IMR-90 (cell line): ENCODE measurements at regions not wholly inside any gene's neighbourhood (a gene's known extent, or its start where the extent isn't known, plus 50 kb on each side); places are given as distances from the start of the nearest gene placed in this dataset.

Experiments used
- ATAC-seq: fragments of 200-7000 bp; cut with Tn5 transposase; 2 replicates; pipeline ENCODE4 v1.9.1; 2020; ENCODE audit warnings: low read depth, mild to moderate bottlenecking, moderate library complexity
- BruUV-seq: library from RNA; stranded (reverse); fragments of 400-500 nt; replicated peaks from 2 replicates; lab custom pipeline; 2021; lab: Mats Ljungman, UMichigan
- CTCF ChIA-PET: fragments of 300-600 bp; formaldehyde crosslinking; extraction: SDS; loops from one replicate; lab custom pipeline; 2021; ENCODE audit warnings: antibody characterized with exemption; lab: Yijun Ruan, JAX
- POLR2A ChIA-PET: fragments of 300-600 bp; sonication (Branson Sonifier 250); formaldehyde crosslinking; loops from one replicate; lab custom pipeline; 2022; ENCODE audit warnings: antibody characterized with exemption; ENCODE audit not compliant: unreplicated experiment; lab: Charles Lee
- DNase-seq: peaks from one replicate; pipeline ENCODE4 v3.0.0; 2013
- H2AFZ ChIP-seq: replicated peaks from 2 replicates; pipeline ENCODE3; 2013; ENCODE audit warnings: low read length, mild to moderate bottlenecking; ENCODE audit not compliant: poor library complexity
- H2AK5ac ChIP-seq: 2 replicates; pipeline ENCODE4 v1.6.1; 2013; ENCODE audit warnings: low read depth, low read length, inconsistent platforms
- H2AK9ac ChIP-seq: replicated peaks from 2 replicates; pipeline ENCODE3; 2013; ENCODE audit warnings: mild to moderate bottlenecking, low read depth, low read length, moderate library complexity; ENCODE audit not compliant: poor library complexity
- H2BK120ac ChIP-seq: 2 replicates; pipeline ENCODE4 v1.6.1; 2013; ENCODE audit warnings: low read depth, low read length, inconsistent platforms
- H2BK15ac ChIP-seq: 3 replicates; pipeline ENCODE4 v1.6.1; 2013; ENCODE audit warnings: low read depth, low read length, inconsistent platforms
- H2BK20ac ChIP-seq: 2 replicates; pipeline ENCODE4 v1.6.1; 2013; ENCODE audit warnings: low read depth, mild to moderate bottlenecking, inconsistent platforms, low read length, moderate library complexity
- H2BK5ac ChIP-seq: 2 replicates; pipeline ENCODE4 v1.6.1; 2013; ENCODE audit warnings: mild to moderate bottlenecking, low read depth, low read length, inconsistent platforms; ENCODE audit not compliant: poor library complexity, severe bottlenecking
- H3K14ac ChIP-seq: replicated peaks from 2 replicates; pipeline ENCODE4 v1.6.1; 2013; ENCODE audit warnings: low read depth, low read length, inconsistent platforms
- H3K18ac ChIP-seq: 2 replicates; pipeline ENCODE4 v1.6.1; 2013; ENCODE audit warnings: low read depth, low read length, control low read depth
- H3K23ac ChIP-seq: 2 replicates; pipeline ENCODE4 v1.6.1; 2013; ENCODE audit warnings: low read depth, low read length, inconsistent platforms
- H3K27ac ChIP-seq: 2 replicates; pipeline ENCODE4 v1.5.1; 2013; ENCODE audit warnings: mild to moderate bottlenecking, control low read depth, low read length; ENCODE audit not compliant: insufficient read depth
- H3K27me3 ChIP-seq: 2 replicates; pipeline ENCODE4 v1.6.1; 2013; ENCODE audit warnings: low read length; ENCODE audit not compliant: control insufficient read depth, insufficient read depth
- H3K36me3 ChIP-seq: 2 replicates; pipeline ENCODE4 v1.6.1; 2013; ENCODE audit warnings: low read length, mixed read lengths; ENCODE audit not compliant: control insufficient read depth, insufficient read depth
- H3K4ac ChIP-seq: 2 replicates; pipeline ENCODE4 v1.6.1; 2013; ENCODE audit warnings: low read depth, low read length, inconsistent platforms
- H3K4me1 ChIP-seq: 2 replicates; pipeline ENCODE4 v1.6.1; 2013; ENCODE audit warnings: low read length, mixed read lengths; ENCODE audit not compliant: control insufficient read depth, insufficient read depth
- H3K4me2 ChIP-seq: 2 replicates; pipeline ENCODE4 v1.6.1; 2013; ENCODE audit warnings: low read depth, mild to moderate bottlenecking, control low read depth, low read length, moderate library complexity
- H3K4me3 ChIP-seq: 2 replicates; pipeline ENCODE4 v1.5.1; 2013; ENCODE audit warnings: low read depth, mild to moderate bottlenecking, control low read depth, low read length, moderate library complexity; ENCODE audit not compliant: insufficient read depth
- H3K56ac ChIP-seq: 2 replicates; pipeline ENCODE4 v1.6.1; 2013; ENCODE audit warnings: low read length, inconsistent platforms; ENCODE audit not compliant: insufficient read depth; ENCODE audit errors: extremely low read depth
- H3K79me1 ChIP-seq, 2 experiments: 2 replicates each; pipeline ENCODE4 v1.6.1; 2013; ENCODE audit warnings: low read length in 2 of 2, inconsistent platforms in 1 of 2, low read depth in 1 of 2
- H3K9ac ChIP-seq: 2 replicates; pipeline ENCODE4 v1.6.1; 2013; ENCODE audit warnings: low read depth, low read length, control low read depth
- H3K9me1 ChIP-seq: 2 replicates; pipeline ENCODE4 v1.6.1; 2013; ENCODE audit warnings: low read length, inconsistent platforms; ENCODE audit not compliant: insufficient read depth
- H3K9me3 ChIP-seq: 2 replicates; pipeline ENCODE4 v1.6.1; 2013; ENCODE audit warnings: low read length; ENCODE audit not compliant: control insufficient read depth, insufficient read depth
- H4K20me1 ChIP-seq: 2 replicates; pipeline ENCODE4 v1.6.1; 2013; ENCODE audit warnings: low read length, inconsistent platforms; ENCODE audit not compliant: insufficient read depth
- H4K5ac ChIP-seq: 2 replicates; pipeline ENCODE4 v1.6.1; 2013; ENCODE audit warnings: mild to moderate bottlenecking, low read depth, low read length, control low read depth
- H4K8ac ChIP-seq, 2 experiments: 2 replicates each; pipeline ENCODE4 v1.6.1; 2013; ENCODE audit warnings: low read depth in 2 of 2, low read length in 2 of 2, control low read depth in 1 of 2, inconsistent platforms in 1 of 2
- H4K91ac ChIP-seq: 2 replicates; pipeline ENCODE4 v1.6.1; 2013; ENCODE audit warnings: low read depth, low read length, inconsistent platforms; ENCODE audit not compliant: insufficient read depth
- BHLHE40 ChIP-seq: fragments of 150-350 bp; IDR thresholded peaks from 2 replicates; pipeline ENCODE4 v1.6.1; 2016; ENCODE audit warnings: mild to moderate bottlenecking, low read depth, low read length
- CEBPB ChIP-seq: IDR thresholded peaks from 2 replicates; pipeline ENCODE4 v1.6.1; 2012; ENCODE audit warnings: low read depth, low read length, improper control_type of control experiment
- CHD1 ChIP-seq: IDR thresholded peaks from 2 replicates; pipeline ENCODE4 v1.6.1; 2012; ENCODE audit warnings: low read depth, low read length, improper control_type of control experiment
- CTCF ChIP-seq: conservative IDR thresholded peaks from 2 replicates; pipeline ENCODE4 v1.5.1; 2012; ENCODE audit warnings: mild to moderate bottlenecking, low read depth, low read length, improper control_type of control experiment
- FOS ChIP-seq: fragments of 150-350 bp; IDR thresholded peaks from 2 replicates; pipeline ENCODE4 v1.6.1; 2016; ENCODE audit warnings: low read depth, low read length
- MAFK ChIP-seq: IDR thresholded peaks from 2 replicates; pipeline ENCODE4 v1.6.1; 2012; ENCODE audit warnings: low read depth, low read length, improper control_type of control experiment
- MAZ ChIP-seq: IDR thresholded peaks from 2 replicates; pipeline ENCODE4 v1.6.1; 2012; ENCODE audit warnings: low read depth, mild to moderate bottlenecking, low read length, improper control_type of control experiment, moderate library complexity, borderline replicate concordance
- MXI1 ChIP-seq: IDR thresholded peaks from 2 replicates; pipeline ENCODE4 v1.6.1; 2012; ENCODE audit warnings: low read depth, mild to moderate bottlenecking, low read length, moderate library complexity, borderline replicate concordance
- NFE2L2 ChIP-seq: fragments of 150-350 bp; IDR thresholded peaks from 2 replicates; pipeline ENCODE4 v1.6.1; 2016; ENCODE audit warnings: low read depth, mild to moderate bottlenecking, low read length
- POLR2A ChIP-seq: IDR thresholded peaks from 2 replicates; pipeline ENCODE4 v1.6.1; 2012; ENCODE audit warnings: mild to moderate bottlenecking, low read depth, low read length
- RAD21 ChIP-seq: IDR thresholded peaks from 2 replicates; pipeline ENCODE4 v1.6.1; 2012; ENCODE audit warnings: low read length, improper control_type of control experiment
- RCOR1 ChIP-seq: IDR thresholded peaks from 2 replicates; pipeline ENCODE4 v1.6.1; 2012; ENCODE audit warnings: mild to moderate bottlenecking, low read length, improper control_type of control experiment; ENCODE audit not compliant: insufficient replicate concordance
- RFX5 ChIP-seq: IDR thresholded peaks from 2 replicates; pipeline ENCODE4 v1.8.0; 2012; ENCODE audit warnings: low read depth, mild to moderate bottlenecking, low read length, moderate library complexity
- SMC3 ChIP-seq: fragments of 150-350 bp; IDR thresholded peaks from 2 replicates; pipeline ENCODE4 v1.6.1; 2016; ENCODE audit warnings: low read depth, mild to moderate bottlenecking, antibody characterized with exemption, low read length, moderate library complexity
- USF2 ChIP-seq: fragments of 150-350 bp; IDR thresholded peaks from 2 replicates; pipeline ENCODE4 v1.6.1; 2017; ENCODE audit warnings: mild to moderate bottlenecking, antibody characterized with exemption, low read length, low read depth
- WGBS, 2 experiments: methylation state at CpG; one replicate each; pipeline versions ENCODE4 v1.1.5 to v1.1.7; 2013; ENCODE audit warnings: missing lambda C conversion rate in 2 of 2; ENCODE audit not compliant: insufficient read length in 1 of 2; ENCODE audit errors: extremely low coverage in 2 of 2; 5-methylcytosine and 5-hydroxymethylcytosine counted together
- dilution Hi-C: fragments of 300-500 bp; cut with HindIII; formaldehyde crosslinking; loops from one replicate; pipeline ENCODE4 v1.14.3; 2018; ENCODE audit warnings: low sequenced_read_pairs; ENCODE audit not compliant: unreplicated experiment
- in situ Hi-C: fragments of 300-500 bp; cut with MboI; formaldehyde crosslinking; loops from 3 replicates; pipeline ENCODE4 v1.14.3; 2019; ENCODE audit warnings: low sequenced_read_pairs, inconsistent platforms, mixed read lengths
- intact Hi-C: fragments of 100-400 bp; cut with micrococcal nuclease; formaldehyde crosslinking; loops from 2 replicates; pipeline ENCODE4 v1.10.0; 2022

- in situ Hi-C loops (no loop called here), dilution Hi-C loops (no loop called here), intact Hi-C loops (loop anchor here (10.0 kb wide), 1 partner anchor 509 kb away; no protein-coding TSS in a partner anchor)
- DNase-seq (no peak), ATAC-seq (no peak)
- Histone ChIP-seq H2BK120ac (no peak overlapping the region), H3K9me3 (peaks cover 2% of the 10 kb centered on the region; the same call in 1 of the 2 replicates), H3K56ac (no peak overlapping the region), H3K18ac (peak overlapping the region; percentile 37; the same call in 1 of the 2 replicates), H2AK9ac (no peak overlapping the region), H3K79me1 (no peaks in the 10 kb centered on the region), H4K91ac (no peak overlapping the region), H2BK20ac (no peak overlapping the region), H2BK15ac (no peak overlapping the region; the same call in 2 of the 3 replicates), H2AFZ (no peak overlapping the region), H3K36me3 (no peaks in the 10 kb centered on the region), H4K8ac (no peak overlapping the region), H4K20me1 (no peaks in the 10 kb centered on the region), H3K14ac (no peak overlapping the region), H3K27me3 (no peaks in the 10 kb centered on the region), H2BK5ac (no peak overlapping the region), H3K23ac (no peak overlapping the region), H3K4me3 (no peak overlapping the region), H3K4me2 (no peak overlapping the region), H3K9me1 (0 out of 2 replicates have a peak, but pooled peaks cover 3% of the 10 kb centered on the region), H4K5ac (peak overlapping the region; percentile 49; the same call in 1 of the 2 replicates), H3K4me1 (peaks cover 6% of the 10 kb centered on the region; the same call in 1 of the 2 replicates), H3K27ac (no peak overlapping the region), H2AK5ac (no peak overlapping the region), H3K4ac (no peak overlapping the region), H3K9ac (no peak overlapping the region)
- ChIA-PET POLR2A (no interaction called here), CTCF (no interaction called here)
- TF ChIP-seq NFE2L2: no peak
- no peak for TF ChIP-seq CHD1
- no peak for TF ChIP-seq MAFK
- no peak for TF ChIP-seq FOS
- TF ChIP-seq USF2: no peak
- TF ChIP-seq RAD21: no peak
- no peak for TF ChIP-seq MXI1
- no peak for TF ChIP-seq POLR2A
- TF ChIP-seq SMC3: no peak
- TF ChIP-seq MAZ: no peak
- TF ChIP-seq RFX5: no peak
- TF ChIP-seq RCOR1: no peak
- no peak for TF ChIP-seq BHLHE40
- no peak for TF ChIP-seq CEBPB
- no peak for TF ChIP-seq CTCF
- no TSS peak for BruUV-seq
- WGBS, 2 experiments: 83% methylated on average over 2 of the region's 8 CpGs; no CpG with 5 or more reads in 1 of the 2 experiments
Measured at GRCh38 chr9:16356196-16356765, 514.2 kb downstream of the BNC2 start.
